ENCODE measurements at regions not wholly inside any gene's neighbourhood (a gene's known extent, or its start where the extent isn't known, plus 50 kb on each side); places are given as distances from the start of the nearest gene placed in this dataset.

DNA sequence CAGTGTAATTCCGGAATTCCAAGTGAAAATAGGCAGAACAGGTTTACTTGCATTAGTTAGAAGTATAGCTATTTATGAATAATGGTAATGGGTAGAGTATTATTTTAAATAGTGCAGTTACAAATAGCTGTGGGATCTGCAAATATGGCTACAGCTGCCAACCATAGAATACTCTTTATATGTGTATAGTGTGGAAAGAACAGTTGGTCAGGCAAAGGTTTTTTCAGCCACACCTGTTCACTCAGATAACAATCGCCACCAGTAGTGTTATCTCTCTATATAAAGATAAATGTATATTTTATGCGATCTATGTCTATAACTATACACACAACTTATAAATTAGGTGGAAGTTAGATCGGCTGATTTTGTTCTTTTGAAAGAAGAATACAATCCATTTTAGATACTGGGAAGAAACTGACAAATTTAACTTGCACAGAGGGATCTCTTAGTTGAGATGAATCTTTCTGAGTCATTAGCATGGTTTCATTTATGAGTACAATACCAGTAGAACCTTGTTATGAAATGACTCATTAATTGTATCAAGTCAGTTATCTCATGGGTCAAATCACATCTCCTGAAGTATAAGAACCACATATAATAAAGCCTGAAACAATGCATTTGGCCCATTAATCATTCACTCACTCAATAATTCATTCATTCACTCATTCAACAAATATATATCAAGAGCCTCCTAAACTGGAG, 100.9 kb upstream of the NR3C2 start:
- TF ChIP-seq RXRA (IDR thresholded peaks at IDR 0.05; ENCODE audit: borderline replicate concordance, low read depth) = no peak
- TF ChIP-seq, protein P1, sequence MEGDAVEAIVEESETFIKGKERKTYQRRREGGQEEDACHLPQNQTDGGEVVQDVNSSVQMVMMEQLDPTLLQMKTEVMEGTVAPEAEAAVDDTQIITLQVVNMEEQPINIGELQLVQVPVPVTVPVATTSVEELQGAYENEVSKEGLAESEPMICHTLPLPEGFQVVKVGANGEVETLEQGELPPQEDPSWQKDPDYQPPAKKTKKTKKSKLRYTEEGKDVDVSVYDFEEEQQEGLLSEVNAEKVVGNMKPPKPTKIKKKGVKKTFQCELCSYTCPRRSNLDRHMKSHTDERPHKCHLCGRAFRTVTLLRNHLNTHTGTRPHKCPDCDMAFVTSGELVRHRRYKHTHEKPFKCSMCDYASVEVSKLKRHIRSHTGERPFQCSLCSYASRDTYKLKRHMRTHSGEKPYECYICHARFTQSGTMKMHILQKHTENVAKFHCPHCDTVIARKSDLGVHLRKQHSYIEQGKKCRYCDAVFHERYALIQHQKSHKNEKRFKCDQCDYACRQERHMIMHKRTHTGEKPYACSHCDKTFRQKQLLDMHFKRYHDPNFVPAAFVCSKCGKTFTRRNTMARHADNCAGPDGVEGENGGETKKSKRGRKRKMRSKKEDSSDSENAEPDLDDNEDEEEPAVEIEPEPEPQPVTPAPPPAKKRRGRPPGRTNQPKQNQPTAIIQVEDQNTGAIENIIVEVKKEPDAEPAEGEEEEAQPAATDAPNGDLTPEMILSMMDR (IDR thresholded peaks at IDR 0.05) = no peak
- TF ChIP-seq, protein P2, sequence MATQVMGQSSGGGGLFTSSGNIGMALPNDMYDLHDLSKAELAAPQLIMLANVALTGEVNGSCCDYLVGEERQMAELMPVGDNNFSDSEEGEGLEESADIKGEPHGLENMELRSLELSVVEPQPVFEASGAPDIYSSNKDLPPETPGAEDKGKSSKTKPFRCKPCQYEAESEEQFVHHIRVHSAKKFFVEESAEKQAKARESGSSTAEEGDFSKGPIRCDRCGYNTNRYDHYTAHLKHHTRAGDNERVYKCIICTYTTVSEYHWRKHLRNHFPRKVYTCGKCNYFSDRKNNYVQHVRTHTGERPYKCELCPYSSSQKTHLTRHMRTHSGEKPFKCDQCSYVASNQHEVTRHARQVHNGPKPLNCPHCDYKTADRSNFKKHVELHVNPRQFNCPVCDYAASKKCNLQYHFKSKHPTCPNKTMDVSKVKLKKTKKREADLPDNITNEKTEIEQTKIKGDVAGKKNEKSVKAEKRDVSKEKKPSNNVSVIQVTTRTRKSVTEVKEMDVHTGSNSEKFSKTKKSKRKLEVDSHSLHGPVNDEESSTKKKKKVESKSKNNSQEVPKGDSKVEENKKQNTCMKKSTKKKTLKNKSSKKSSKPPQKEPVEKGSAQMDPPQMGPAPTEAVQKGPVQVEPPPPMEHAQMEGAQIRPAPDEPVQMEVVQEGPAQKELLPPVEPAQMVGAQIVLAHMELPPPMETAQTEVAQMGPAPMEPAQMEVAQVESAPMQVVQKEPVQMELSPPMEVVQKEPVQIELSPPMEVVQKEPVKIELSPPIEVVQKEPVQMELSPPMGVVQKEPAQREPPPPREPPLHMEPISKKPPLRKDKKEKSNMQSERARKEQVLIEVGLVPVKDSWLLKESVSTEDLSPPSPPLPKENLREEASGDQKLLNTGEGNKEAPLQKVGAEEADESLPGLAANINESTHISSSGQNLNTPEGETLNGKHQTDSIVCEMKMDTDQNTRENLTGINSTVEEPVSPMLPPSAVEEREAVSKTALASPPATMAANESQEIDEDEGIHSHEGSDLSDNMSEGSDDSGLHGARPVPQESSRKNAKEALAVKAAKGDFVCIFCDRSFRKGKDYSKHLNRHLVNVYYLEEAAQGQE (IDR thresholded peaks at IDR 0.05; ENCODE audit: low read depth, low read length) = no peak
- no peak for TF ChIP-seq RFX5 (IDR thresholded peaks at IDR 0.05; ENCODE audit: low read length)
- TF ChIP-seq EP300 (IDR thresholded peaks at IDR 0.05; ENCODE audit: borderline replicate concordance in 1 of 2, low read depth in 1 of 2, low read length in 1 of 2) = no peak
- TF ChIP-seq YY1 (IDR thresholded peaks at IDR 0.05; ENCODE audit: low read depth) = no peak
- TF ChIP-seq, protein P3, sequence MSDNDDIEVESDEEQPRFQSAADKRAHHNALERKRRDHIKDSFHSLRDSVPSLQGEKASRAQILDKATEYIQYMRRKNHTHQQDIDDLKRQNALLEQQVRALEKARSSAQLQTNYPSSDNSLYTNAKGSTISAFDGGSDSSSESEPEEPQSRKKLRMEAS (IDR thresholded peaks at IDR 0.05; ENCODE audit: low read depth) = no peak
- TF ChIP-seq, protein P4, sequence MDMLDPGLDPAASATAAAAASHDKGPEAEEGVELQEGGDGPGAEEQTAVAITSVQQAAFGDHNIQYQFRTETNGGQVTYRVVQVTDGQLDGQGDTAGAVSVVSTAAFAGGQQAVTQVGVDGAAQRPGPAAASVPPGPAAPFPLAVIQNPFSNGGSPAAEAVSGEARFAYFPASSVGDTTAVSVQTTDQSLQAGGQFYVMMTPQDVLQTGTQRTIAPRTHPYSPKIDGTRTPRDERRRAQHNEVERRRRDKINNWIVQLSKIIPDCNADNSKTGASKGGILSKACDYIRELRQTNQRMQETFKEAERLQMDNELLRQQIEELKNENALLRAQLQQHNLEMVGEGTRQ (IDR thresholded peaks at IDR 0.05; ENCODE audit: borderline replicate concordance, low read depth, low read length) = no peak
- TF ChIP-seq TCF12 (IDR thresholded peaks at IDR 0.05) = no peak
- no peak for TF ChIP-seq RAD21 (IDR thresholded peaks at IDR 0.05; ENCODE audit: low read length)
- TF ChIP-seq, protein P5, sequence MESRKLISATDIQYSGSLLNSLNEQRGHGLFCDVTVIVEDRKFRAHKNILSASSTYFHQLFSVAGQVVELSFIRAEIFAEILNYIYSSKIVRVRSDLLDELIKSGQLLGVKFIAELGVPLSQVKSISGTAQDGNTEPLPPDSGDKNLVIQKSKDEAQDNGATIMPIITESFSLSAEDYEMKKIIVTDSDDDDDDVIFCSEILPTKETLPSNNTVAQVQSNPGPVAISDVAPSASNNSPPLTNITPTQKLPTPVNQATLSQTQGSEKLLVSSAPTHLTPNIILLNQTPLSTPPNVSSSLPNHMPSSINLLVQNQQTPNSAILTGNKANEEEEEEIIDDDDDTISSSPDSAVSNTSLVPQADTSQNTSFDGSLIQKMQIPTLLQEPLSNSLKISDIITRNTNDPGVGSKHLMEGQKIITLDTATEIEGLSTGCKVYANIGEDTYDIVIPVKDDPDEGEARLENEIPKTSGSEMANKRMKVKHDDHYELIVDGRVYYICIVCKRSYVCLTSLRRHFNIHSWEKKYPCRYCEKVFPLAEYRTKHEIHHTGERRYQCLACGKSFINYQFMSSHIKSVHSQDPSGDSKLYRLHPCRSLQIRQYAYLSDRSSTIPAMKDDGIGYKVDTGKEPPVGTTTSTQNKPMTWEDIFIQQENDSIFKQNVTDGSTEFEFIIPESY (IDR thresholded peaks at IDR 0.05; ENCODE audit: borderline replicate concordance, low read depth) = no peak

Measured in SK-N-SH (cell line).